ENCODE measurements at regions not wholly inside any gene's neighbourhood (a gene's known extent, or its start where the extent isn't known, plus 50 kb on each side); places are given as distances from the start of the nearest gene placed in this dataset.

- no peak for DNase-seq (ENCODE audit: low spot score)
Observed at GRCh38 chr1:38718031-38718430, 141.5 kb downstream of the RRAGC start.

GRCh38 chr1:38716229-38716628, 143.3 kb downstream of the RRAGC start:
- DNase-seq (ENCODE audit: low spot score), result no peak

- DNase-seq (ENCODE audit: low spot score), result no peak
Observed at GRCh38 chr1:38715415-38715814, 144.2 kb downstream of the RRAGC start.

GRCh38 chr1:38712046-38712445, 147.5 kb downstream of the RRAGC start:
- no peak for DNase-seq (ENCODE audit: low spot score)

- no peak for DNase-seq (ENCODE audit: low spot score)
Observed at GRCh38 chr1:38708701-38709258, 150.8 kb downstream of the RRAGC start.

GRCh38 chr1:38701088-38701487, 158.5 kb downstream of the RRAGC start:
- no peak for DNase-seq (ENCODE audit: low spot score)

- DNase-seq (ENCODE audit: low spot score), result no peak
Observed at GRCh38 chr1:38700077-38700470, 159.5 kb downstream of the RRAGC start.

- DNase-seq (ENCODE audit: low spot score), result no peak
Observed at GRCh38 chr1:38699330-38700076, 160.1 kb downstream of the RRAGC start.

GRCh38 chr1:38697387-38697786, 162.2 kb downstream of the RRAGC start:
- DNase-seq (ENCODE audit: low spot score), result no peak

- no peak for DNase-seq (ENCODE audit: low spot score)
Observed at GRCh38 chr1:38696371-38696770, 163.2 kb downstream of the RRAGC start.

GRCh38 chr1:38693759-38694158, 165.8 kb downstream of the RRAGC start:
- DNase-seq (ENCODE audit: low spot score), result no peak

- no peak for DNase-seq (ENCODE audit: low spot score)
Observed at GRCh38 chr1:38693031-38693430, 166.5 kb downstream of the RRAGC start.

GRCh38 chr1:38690790-38691449, 168.7 kb downstream of the RRAGC start:
- no peak for DNase-seq (ENCODE audit: low spot score)

GRCh38 chr1:38686927-38687255, 172.7 kb downstream of the RRAGC start:
- no peak for DNase-seq (ENCODE audit: low spot score)

GRCh38 chr1:38686167-38686926, 173.2 kb downstream of the RRAGC start:
- DNase-seq (ENCODE audit: low spot score), result no peak

GRCh38 chr1:38685388-38685787, 174.2 kb downstream of the RRAGC start:
- DNase-seq (ENCODE audit: low spot score), result no peak

GRCh38 chr1:38680801-38681510, 178.6 kb downstream of the RRAGC start:
- DNase-seq (ENCODE audit: low spot score), result no peak

- no peak for DNase-seq (ENCODE audit: low spot score)
Observed at GRCh38 chr1:38677756-38678155, 181.8 kb downstream of the RRAGC start.

GRCh38 chr1:38677311-38677710, 182.3 kb downstream of the RRAGC start:
- DNase-seq (ENCODE audit: low spot score), result no peak

- DNase-seq (ENCODE audit: low spot score), result no peak
Observed at GRCh38 chr1:38672692-38673091, 186.9 kb downstream of the RRAGC start.

- no peak for DNase-seq (ENCODE audit: low spot score)
Observed at GRCh38 chr1:38671221-38671620, 188.4 kb downstream of the RRAGC start.

GRCh38 chr1:38670544-38671122, 188.9 kb downstream of the RRAGC start:
- no peak for DNase-seq (ENCODE audit: low spot score)
